Fibroblast of skin of scalp (primary cell): ENCODE measurements at regions not wholly inside any gene's neighbourhood (a gene's known extent, or its start where the extent isn't known, plus 50 kb on each side); places are given as distances from the start of the nearest gene placed in this dataset.

Experiments
- DNase-seq: peaks from one replicate; pipeline ENCODE4 v3.0.0-alpha.2; 2013

DNA sequence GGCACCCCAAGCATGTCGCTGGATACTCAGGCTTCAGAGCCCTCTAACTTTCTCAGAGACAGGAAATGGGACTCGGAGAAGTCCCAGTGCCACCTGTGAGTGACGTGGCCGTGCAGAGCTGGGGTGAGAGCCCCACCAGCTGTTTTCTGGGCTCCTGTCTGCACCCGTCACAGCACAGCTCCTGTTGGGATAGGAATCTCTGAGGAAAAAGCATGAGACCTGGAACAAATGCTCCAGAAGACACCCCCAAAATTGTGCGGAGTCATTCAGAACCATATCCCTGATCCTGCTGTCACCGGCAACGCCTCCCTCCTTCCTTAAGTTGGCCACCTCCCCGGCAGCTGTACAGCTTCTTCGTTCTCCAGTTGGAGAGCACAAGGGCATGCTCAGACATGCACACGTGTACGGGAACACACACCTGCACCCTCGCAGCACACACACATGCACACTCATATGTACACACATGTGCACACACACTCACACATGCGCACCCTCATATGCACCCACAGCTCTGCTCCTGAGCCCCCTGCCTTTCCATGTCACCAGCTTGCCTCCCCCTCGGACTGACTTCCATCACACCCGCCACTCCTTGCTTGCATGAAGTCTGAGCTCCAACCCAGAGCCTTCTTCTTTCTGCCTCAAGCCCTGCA, 1430.0 kb downstream of the BRD1 start:
- no peak for DNase-seq

DNA sequence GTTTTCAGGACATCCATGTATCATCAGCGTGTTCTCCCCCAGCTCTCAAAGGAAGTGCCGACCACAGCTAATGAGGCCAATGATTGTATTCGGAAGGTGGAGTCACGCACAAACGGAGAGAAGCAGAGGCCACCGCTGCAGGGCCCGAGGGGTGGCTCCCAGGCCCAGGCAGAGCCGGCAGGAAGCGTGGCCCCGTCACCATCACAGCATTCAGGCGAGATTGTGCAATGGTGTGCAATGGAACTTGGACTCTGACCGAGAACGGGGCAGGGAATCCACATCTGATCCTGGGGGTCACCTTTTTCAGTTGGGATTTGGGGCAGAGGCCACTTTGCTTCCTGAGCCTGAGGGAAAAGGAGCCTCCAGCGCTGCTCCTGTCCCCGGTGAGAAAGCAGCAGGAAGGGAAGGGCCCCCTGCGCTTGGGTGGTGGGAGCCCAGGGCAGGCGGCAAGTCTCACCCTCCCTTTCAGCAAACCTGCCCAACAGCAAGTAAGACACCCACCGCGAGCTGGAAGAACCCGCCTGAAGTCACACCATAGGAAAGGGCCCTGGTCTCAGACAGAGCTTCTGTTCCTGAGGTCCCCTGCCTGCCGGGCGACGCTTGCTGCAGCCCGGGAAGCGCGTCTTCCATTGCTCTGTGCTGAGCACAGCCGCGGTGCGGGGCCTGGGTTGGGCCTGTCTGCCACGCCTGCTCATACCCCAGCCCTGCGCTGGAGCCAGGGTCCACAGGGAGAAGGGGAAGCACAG, 1430.7 kb downstream of the BRD1 start:
- DNase-seq, result no peak

DNA sequence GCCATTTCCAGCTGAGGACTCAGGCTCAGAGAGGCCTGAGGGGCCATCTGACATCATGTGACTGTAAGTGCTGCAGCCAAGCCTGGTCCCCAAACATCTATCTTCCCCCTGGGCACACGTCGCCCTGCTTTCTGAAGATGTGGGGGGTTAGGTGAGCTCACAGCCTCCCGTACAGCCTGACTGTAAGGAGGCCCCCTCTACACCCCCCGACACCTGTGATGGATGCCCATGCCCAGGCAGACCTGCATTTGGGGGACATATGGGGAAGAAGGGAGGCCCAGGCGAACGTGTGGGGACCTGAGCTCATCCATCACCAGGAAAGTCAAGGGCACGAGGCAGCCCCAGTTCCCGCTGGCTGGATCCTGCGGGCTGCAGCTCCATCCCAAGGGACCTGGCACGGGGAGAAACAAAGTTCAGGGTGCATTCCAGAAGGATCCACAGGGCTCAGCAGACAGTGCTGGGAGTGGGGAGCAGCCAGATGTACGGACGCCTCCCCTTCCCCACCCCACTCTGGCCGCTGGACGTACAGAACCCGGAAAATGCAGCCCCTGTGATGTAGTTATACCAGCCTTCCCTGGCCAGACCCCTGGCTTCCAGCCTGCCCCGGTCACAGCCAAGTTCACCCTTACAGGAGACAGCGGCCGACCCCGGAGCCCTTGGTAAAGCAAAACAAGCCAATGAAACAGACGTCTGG, 1431.4 kb downstream of the BRD1 start:
- no peak for DNase-seq

GRCh38 chr22:48395201-48395600, 1432.5 kb downstream of the BRD1 start:
- DNase-seq, result no peak

- no peak for DNase-seq
Measured at GRCh38 chr22:48394787-48395186, 1432.9 kb downstream of the BRD1 start.

DNA sequence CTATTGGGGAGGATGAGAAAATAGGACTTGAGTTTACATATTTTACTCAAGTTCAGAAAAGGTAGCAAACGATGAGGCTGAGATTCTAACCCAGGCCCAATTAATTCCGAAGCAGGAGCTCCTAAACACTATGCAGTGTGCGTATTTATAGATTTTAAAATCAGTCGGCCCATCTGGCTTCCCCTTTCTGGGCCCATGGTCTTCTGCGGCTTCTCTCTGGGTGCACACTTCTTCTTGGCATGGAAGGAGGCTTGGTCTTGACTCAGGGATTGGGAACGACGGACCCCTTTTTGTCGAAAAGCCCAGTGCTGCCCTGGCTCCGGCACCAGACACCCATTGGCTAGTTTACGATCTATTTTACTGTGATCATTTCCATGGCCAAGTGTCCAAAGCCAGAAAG, 1433.8 kb downstream of the BRD1 start:
- DNase-seq, result no peak

DNA sequence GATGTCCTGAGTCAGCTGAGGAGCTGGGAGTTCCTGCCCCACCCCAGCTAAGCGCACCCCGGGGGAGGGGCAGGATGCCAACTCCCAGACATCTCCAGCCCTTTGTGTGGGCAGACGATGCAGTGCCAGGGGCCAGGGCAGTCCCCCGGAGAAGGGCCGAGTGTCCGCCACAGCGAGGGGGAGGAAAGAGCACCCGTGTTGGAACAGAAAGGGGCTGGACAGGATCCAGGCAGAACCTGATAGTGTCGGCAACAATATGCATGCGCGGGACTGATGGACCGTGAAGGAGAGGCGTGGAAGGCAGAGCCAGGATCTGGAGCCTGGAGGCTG, 1434.7 kb downstream of the BRD1 start:
- DNase-seq, result no peak

DNA sequence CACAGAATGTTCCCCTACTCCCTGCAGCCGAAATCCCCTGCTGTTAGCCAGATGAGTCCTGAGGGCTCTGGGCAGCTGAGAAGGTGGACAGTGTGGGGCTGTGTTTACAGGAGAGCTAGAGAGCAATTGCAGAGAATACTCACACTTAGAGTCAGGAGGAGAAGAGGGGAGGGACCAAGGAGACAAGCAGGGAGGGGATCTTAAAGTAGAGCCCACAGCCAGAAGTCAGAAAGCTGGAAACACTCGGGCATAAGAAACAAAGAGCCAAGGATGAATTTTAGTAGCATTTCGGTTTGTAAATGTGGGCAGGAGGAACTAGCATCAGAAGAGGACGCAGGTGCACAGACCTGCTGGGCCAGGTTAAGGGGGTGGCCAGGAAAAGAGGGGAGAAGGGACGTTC, 1435.9 kb downstream of the BRD1 start:
- DNase-seq, result no peak

DNA sequence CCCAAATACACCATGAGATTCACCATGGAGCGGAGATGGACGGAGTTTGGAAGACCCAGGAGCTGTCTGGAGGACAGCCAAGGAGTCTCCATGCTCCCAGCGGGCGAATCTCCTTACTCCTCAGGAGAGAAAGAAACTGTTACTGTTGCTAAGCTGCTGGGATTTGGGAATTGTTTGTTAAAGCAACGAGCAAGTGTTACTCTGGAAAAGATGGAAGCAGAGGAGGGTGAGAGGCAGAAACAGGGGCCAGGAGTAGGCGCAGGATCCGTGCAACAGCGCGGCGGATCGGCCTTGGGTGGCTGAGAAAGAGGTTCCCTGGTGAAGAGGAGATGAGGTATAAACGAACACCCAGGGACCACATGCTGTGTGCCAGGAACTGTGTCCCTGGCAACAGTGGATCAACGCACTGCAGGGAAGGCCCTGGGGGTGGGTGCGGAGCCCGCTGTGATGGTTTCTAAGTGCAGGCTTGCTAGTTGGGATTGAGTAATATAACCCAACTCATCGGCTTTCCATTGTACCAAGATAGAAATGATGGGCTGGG, 1436.4 kb downstream of the BRD1 start:
- DNase-seq, result no peak

DNA sequence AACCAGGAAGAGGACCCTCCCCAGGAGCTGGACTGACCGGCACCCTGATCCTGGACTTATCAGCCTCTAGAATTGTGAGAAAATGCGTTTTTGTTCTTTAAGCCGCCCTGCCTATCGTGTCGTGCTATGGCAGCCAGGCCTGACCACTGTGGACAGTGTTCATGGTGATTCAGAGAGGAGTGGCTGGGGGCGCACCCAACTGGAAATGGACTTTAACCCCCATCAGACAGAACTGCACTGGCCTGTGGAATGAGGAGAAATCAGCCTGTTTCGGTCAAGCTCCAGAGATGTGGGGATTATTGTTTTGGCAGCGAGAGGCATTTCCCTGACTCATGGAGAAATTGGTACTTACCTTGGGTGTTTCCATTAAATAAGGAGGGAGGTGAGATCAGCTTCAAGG, 1437.8 kb downstream of the BRD1 start:
- no peak for DNase-seq

DNA sequence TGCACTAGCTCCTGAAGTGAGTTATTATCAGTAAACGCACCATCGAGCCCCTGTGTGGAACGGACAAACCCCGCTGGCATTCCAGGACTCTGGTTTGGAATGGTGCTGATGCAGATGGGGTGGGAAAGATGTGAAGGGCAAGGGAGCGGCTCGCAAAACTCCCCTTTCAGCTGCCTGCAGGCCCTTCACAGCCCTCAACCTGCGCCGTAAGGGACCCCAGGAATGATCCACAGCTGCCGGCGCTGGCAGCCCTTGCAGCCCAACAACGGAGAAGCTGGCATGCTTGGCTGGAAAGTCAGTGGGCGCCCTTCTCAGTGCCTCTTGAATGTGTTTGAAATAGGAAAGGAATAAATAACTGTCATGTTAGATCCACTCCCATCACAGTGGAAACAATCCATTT, 1445.5 kb downstream of the BRD1 start:
- no peak for DNase-seq

DNA sequence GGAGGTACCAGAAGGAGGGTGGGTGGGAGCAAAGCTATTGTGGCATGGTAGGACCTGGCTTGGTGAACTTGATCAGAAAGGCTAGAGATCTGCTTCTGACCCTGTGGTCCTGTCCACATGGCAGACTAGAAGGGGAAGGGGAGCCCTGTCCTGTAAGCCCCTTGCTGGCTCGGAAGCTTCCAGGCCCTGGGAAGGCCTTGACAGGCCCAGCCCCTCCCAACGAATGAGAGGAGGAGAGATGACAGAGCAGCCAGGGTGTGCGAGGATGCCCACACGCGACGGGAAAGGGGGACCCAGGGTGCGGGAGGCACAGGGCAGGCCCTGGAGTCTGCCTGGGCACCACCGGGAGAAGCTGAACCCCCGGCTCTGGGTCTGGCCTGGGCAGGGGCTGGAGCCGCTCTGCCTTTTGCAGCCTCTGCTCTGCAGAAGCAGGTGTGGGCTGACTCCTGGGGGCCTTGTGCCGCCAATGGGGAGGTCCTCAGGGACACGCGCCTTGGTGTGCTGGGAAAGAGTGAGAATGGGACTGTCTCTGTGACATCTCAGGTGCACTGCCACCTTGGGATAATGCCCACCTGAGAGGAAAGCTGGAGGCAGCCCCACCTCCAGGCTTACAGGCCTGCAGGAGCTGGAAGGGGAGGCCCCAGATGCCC, 1447.5 kb downstream of the BRD1 start:
- no peak for DNase-seq

- DNase-seq, result no peak
Measured at GRCh38 chr22:48379371-48379770, 1448.3 kb downstream of the BRD1 start.

- no peak for DNase-seq
Measured at GRCh38 chr22:48378673-48379072, 1449.0 kb downstream of the BRD1 start.

DNA sequence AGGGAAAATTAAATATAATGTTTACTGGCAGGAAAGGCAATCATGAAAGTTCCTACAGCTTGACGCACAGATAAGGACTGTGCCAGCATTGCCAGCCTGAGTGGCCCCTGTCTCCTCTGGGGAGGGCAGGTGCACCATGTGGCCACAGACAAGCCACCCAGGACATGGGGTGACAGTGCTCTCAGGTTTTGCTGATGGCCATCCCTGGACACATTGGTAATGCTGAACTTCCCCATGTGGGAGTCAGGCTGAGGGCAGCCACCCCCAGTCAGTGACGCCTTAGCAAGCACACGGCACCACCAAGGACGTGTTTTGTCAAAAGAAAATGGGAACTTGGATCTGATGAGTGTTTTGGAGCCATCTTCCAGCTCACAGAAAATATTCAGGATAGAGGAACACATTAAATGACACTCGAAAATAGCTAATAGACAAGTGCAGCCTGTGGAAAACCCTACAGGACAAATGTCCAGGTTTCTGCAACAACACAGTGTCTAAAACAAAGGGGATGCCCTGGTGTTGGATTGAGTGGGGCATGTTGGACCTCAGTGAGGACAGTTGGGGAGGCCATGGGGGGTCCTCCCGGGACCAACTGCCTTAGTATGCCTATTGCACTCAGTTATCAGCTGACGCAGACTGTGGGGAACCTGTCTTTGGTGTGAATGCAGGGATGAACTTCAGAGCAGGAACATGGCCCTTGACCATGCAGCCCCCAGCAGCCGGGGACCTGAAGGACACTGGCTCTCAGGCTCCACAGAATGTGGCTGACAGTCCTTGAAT, 1450.5 kb downstream of the BRD1 start:
- DNase-seq, result no peak

GRCh38 chr22:48376428-48376827, 1451.2 kb downstream of the BRD1 start:
- DNase-seq, result no peak

DNA sequence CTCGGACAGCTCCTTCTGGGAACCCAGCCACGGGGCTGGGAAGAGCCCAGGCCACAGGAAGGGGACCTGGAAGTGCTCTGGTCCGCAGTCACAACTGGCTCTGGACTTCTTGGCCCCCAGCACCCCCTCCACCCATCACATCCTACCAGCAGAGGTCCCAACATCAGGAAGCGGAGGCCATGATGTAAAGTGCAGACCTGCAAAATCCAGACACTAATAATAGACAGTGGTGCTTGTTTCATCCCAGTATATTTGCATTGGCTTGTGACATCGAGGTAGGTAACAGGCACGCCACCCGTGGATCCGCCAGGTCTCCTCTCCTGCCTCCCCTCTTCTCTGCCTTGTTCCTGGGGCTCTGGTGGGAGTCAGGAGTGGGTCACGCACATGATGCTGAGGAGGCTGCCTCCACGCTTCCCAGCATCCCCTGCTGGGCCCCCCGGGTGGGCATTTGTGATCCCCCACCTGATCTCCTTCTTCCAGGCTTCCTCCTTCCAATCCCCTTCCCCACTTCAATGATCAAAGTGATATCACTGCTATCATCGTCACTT, 1454.0 kb downstream of the BRD1 start:
- no peak for DNase-seq

DNA sequence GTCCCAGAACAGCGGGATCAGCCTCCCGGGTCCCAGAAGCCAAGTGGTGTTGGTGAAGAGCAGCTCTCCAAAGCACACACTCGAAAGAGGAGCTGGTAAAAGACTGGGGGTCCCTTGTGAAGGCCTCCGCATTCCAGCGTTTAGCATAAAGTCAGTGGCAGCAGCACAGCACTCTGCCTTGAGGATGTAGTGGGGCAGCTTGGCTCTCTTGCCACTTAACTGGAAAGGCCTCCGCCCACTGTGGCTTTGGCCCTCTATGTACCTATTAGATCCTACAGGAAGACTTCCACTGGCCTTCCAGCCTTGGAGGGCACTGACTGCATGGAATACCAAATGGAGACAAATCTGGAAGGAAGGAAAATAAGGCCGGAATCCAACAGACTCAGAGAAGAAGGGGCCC, 1455.3 kb downstream of the BRD1 start:
- DNase-seq, result no peak

GRCh38 chr22:48371391-48371790, 1456.3 kb downstream of the BRD1 start:
- no peak for DNase-seq

- DNase-seq, result no peak
Measured at GRCh38 chr22:48370508-48371325, 1457.0 kb downstream of the BRD1 start.
